ELF-1 (cell line): ENCODE measurements at regions not wholly inside any gene's neighbourhood (a gene's known extent, or its start where the extent isn't known, plus 50 kb on each side); places are given as distances from the start of the nearest gene placed in this dataset.
"Not testable (repeated sequence)": the region's sequence is repeated elsewhere in the genome, so short reads cannot be mapped to it uniquely, and the experiment has no call there.

ENCODE experiments used
- DNase-seq: peaks from one replicate; pipeline ENCODE4 v3.0.0-alpha.2; 2016; ENCODE audit warnings: low read depth, low spot score

- DNase-seq = no peak
Observed at GRCh38 chrX:45596188-45596808, 395.6 kb upstream of the DIPK2B start.

GRCh38 chrX:45592101-45592500 lies 391.4 kb upstream of the DIPK2B start:
- peak; percentile 37 for DNase-seq

- no peak for DNase-seq
Observed at GRCh38 chrX:45591650-45592049, 391.0 kb upstream of the DIPK2B start.

GRCh38 chrX:45584717-45585116 lies 384.0 kb upstream of the DIPK2B start:
- no peak for DNase-seq

GRCh38 chrX:45577361-45577760 lies 376.7 kb upstream of the DIPK2B start:
- DNase-seq = no peak

GRCh38 chrX:45571453-45571852 lies 370.8 kb upstream of the DIPK2B start:
- DNase-seq = no peak

- no peak for DNase-seq
Observed at GRCh38 chrX:45566456-45566855, 365.8 kb upstream of the DIPK2B start.

- no peak for DNase-seq
Observed at GRCh38 chrX:45557387-45557786, 356.7 kb upstream of the DIPK2B start.

GRCh38 chrX:45554736-45555135 lies 354.1 kb upstream of the DIPK2B start:
- no peak for DNase-seq

- DNase-seq = no peak
Observed at GRCh38 chrX:45553417-45553816, 352.7 kb upstream of the DIPK2B start.

- not testable (repeated sequence) for DNase-seq
Observed at GRCh38 chrX:45546697-45547096, 346.0 kb upstream of the DIPK2B start.

- DNase-seq = no peak
Observed at GRCh38 chrX:45540181-45540580, 339.5 kb upstream of the DIPK2B start.

- no peak for DNase-seq
Observed at GRCh38 chrX:45537936-45538335, 337.3 kb upstream of the DIPK2B start.

- DNase-seq = no peak
Observed at GRCh38 chrX:45527834-45528233, 327.2 kb upstream of the DIPK2B start.

- no peak for DNase-seq
Observed at GRCh38 chrX:45524805-45525204, 324.1 kb upstream of the DIPK2B start.

- DNase-seq = no peak
Observed at GRCh38 chrX:45524296-45524695, 323.6 kb upstream of the DIPK2B start.

- no peak for DNase-seq
Observed at GRCh38 chrX:45518552-45518951, 317.9 kb upstream of the DIPK2B start.

- no peak for DNase-seq
Observed at GRCh38 chrX:45517090-45517973, 316.7 kb upstream of the DIPK2B start.

GRCh38 chrX:45515262-45516215 lies 314.9 kb upstream of the DIPK2B start:
- peak; percentile 21 for DNase-seq

- no peak for DNase-seq
Observed at GRCh38 chrX:45513042-45513441, 312.4 kb upstream of the DIPK2B start.

GRCh38 chrX:45508454-45508853 lies 307.8 kb upstream of the DIPK2B start:
- DNase-seq = no peak

GRCh38 chrX:45506149-45506730 lies 305.6 kb upstream of the DIPK2B start:
- DNase-seq = no peak
